ENCODE measurements at regions not wholly inside any gene's neighbourhood (a gene's known extent, or its start where the extent isn't known, plus 50 kb on each side); places are given as distances from the start of the nearest gene placed in this dataset.

- H3K27ac Mint-ChIP-seq: peak overlapping the region; percentile 83
- H3K4me1 Mint-ChIP-seq: peaks cover 17% of the 10 kb centered on the region
- ATAC-seq (replicated peaks): no peak
- H3K4me3 Mint-ChIP-seq: peak overlapping the region; percentile 81
- no peaks in the 10 kb centered on the region for H3K36me3 Mint-ChIP-seq (ENCODE audit: low read depth)
- no peaks in the 10 kb centered on the region for H3K9me3 Mint-ChIP-seq
- H3K27me3 Mint-ChIP-seq: no peaks in the 10 kb centered on the region
Observed at GRCh38 chr13:29953542-29953941, 103.1 kb upstream of the UBL3 start.

DNA sequence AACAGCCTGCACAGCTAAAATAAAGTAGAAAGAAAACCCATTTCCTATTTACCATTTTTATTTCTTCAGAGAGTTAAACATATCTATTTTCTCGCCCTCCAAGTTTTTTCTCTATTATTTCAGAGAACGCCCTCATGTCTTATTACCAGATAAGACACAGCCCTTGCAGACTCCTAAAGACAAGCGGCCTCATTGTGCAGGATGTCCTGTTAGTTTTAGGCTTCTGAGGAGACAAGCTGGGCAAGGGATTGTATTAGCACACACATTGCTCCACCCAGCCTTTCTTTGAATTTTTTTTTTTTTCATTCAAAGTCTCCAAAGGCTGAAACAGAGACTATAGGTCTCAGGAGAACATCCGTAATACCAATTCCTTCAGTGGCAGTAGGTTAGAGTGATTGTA lies 101.8 kb upstream of the UBL3 start:
- H3K36me3 Mint-ChIP-seq (ENCODE audit: low read depth): no peaks in the 10 kb centered on the region
- H3K27ac Mint-ChIP-seq: no peak overlapping the region
- no peak overlapping the region for H3K4me3 Mint-ChIP-seq
- peaks cover 17% of the 10 kb centered on the region for H3K4me1 Mint-ChIP-seq
- no peaks in the 10 kb centered on the region for H3K9me3 Mint-ChIP-seq
- no peak for ATAC-seq (replicated peaks)
- no peaks in the 10 kb centered on the region for H3K27me3 Mint-ChIP-seq

GRCh38 chr13:29948791-29949190 lies 98.4 kb upstream of the UBL3 start:
- H3K27me3 Mint-ChIP-seq: no peaks in the 10 kb centered on the region
- H3K27ac Mint-ChIP-seq: no peak overlapping the region
- H3K4me3 Mint-ChIP-seq: no peak overlapping the region
- H3K36me3 Mint-ChIP-seq (ENCODE audit: low read depth): no peaks in the 10 kb centered on the region
- ATAC-seq (replicated peaks): no peak
- peaks cover 11% of the 10 kb centered on the region for H3K4me1 Mint-ChIP-seq
- H3K9me3 Mint-ChIP-seq: no peaks in the 10 kb centered on the region

DNA sequence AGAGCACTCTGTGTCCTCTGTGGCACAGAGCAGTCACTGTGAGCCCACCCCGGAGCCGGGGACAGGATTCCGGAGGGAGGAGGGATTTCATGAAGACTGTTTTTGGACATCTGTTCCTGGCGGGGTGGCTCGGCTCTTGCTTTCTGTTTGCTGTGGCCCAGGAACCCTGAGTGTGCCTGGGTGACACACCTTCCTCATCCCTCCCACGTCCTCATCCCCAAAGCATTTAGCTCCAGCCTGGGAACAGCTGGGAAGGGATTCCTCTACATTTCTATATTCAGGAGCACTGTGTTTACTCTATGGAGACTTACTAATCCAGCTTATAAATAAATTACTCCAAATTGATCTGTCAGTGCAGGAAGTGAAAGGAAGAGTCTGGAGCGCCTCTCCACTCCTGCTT lies 97.8 kb upstream of the UBL3 start:
- Mint-ChIP-seq H3K9me3 (no peaks in the 10 kb centered on the region), H3K27me3 (no peaks in the 10 kb centered on the region), H3K4me3 (no peak overlapping the region), H3K27ac (no peak overlapping the region), H3K4me1 (peaks cover 10% of the 10 kb centered on the region), H3K36me3 (ENCODE audit: low read depth) (no peaks in the 10 kb centered on the region)
- no peak for ATAC-seq (replicated peaks)

- ATAC-seq (replicated peaks): no peak
- no peaks in the 10 kb centered on the region for H3K9me3 Mint-ChIP-seq
Observed at GRCh38 chr13:29947839-29948238, 97.4 kb upstream of the UBL3 start.

DNA sequence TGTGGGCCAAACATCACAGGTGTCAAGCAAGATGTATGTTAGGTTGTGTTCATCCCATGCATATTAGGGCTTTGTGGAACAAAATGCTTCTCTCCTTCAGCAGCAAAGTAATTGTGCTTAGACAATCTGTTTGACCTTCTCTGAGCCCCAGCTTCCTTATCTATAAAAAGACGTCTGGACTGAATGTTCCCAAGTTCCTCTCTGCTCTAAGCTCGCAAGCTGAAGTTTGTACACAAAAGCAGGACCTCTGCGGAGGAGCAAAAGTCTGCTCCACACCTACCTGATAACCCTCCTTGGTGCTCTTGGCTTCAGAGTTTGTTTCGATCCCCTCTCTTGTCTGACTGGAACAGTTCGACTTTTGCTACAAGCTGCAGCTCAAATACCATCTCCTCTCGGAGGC lies 95.7 kb upstream of the UBL3 start:
- Mint-ChIP-seq H3K9me3 (no peaks in the 10 kb centered on the region), H3K36me3 (ENCODE audit: low read depth) (no peaks in the 10 kb centered on the region), H3K27me3 (no peaks in the 10 kb centered on the region), H3K4me3 (no peak overlapping the region), H3K27ac (peak overlapping the region; percentile 44), H3K4me1 (peaks cover 10% of the 10 kb centered on the region)
- no peak for ATAC-seq (replicated peaks)

More at GRCh38 chr13:29947839-29948238, 97.4 kb upstream of the UBL3 start:
- no peaks in the 10 kb centered on the region for H3K36me3 Mint-ChIP-seq (ENCODE audit: low read depth)
- H3K4me1 Mint-ChIP-seq: peaks cover 10% of the 10 kb centered on the region
- no peaks in the 10 kb centered on the region for H3K27me3 Mint-ChIP-seq
- no peak overlapping the region for H3K27ac Mint-ChIP-seq
- H3K4me3 Mint-ChIP-seq: no peak overlapping the region

DNA sequence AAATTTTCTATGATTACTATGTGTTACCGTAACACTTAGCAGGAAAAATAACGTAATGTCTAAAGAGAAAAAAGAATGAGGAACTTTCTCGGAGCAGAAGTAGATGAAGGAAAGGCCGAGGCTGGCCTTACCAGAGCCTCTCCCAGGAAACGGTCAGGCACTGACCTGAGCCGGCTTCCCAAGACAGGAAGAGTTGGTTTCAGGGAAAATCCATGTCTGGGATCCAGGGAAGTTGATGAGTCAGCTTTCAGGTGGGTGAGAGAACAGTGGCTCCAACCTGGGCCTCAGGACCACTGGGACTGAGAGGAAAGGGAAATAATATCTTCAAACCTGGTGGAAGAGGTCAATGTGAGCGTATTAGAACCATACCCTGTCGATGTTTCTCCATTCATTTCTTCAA lies 93.3 kb upstream of the UBL3 start:
- Mint-ChIP-seq H3K4me3 (no peak overlapping the region), H3K9me3 (no peaks in the 10 kb centered on the region), H3K36me3 (ENCODE audit: low read depth) (no peaks in the 10 kb centered on the region), H3K27me3 (no peaks in the 10 kb centered on the region), H3K27ac (peak overlapping the region; percentile 64), H3K4me1 (peaks cover 10% of the 10 kb centered on the region)
- ATAC-seq (replicated peaks): no peak

GRCh38 chr13:29943273-29943672 lies 92.9 kb upstream of the UBL3 start:
- no peak for ATAC-seq (replicated peaks)
- Mint-ChIP-seq H3K36me3 (ENCODE audit: low read depth) (no peaks in the 10 kb centered on the region), H3K9me3 (no peaks in the 10 kb centered on the region), H3K27me3 (no peaks in the 10 kb centered on the region), H3K4me3 (no peak overlapping the region), H3K27ac (peak overlapping the region; percentile 64), H3K4me1 (peaks cover 12% of the 10 kb centered on the region)

DNA sequence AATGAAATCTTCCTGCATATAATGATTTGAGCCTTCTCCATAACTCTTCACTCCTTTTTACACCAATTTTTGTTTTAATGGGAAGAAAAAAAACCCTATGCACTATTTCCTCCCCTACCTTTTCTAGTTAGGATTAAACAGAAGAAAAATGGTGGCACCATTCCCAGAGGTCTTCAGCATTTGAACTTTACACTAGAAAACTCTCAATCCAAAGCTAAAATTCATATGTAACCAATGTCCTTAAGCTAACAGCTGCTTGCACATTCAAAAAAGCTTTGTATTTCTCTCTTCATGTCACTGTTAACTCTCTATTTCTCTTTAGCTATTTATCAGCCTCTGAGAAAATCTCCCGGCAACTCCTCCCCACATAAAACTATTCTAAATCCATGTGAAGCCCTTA lies 90.3 kb upstream of the UBL3 start:
- H3K4me3 Mint-ChIP-seq: no peak overlapping the region
- ATAC-seq (replicated peaks): no peak
- H3K4me1 Mint-ChIP-seq: peaks cover 33% of the 10 kb centered on the region
- H3K27ac Mint-ChIP-seq: no peak overlapping the region
- H3K36me3 Mint-ChIP-seq (ENCODE audit: low read depth): no peaks in the 10 kb centered on the region
- no peaks in the 10 kb centered on the region for H3K9me3 Mint-ChIP-seq
- no peaks in the 10 kb centered on the region for H3K27me3 Mint-ChIP-seq

- Mint-ChIP-seq H3K27ac (peak overlapping the region; percentile 25), H3K27me3 (no peaks in the 10 kb centered on the region), H3K4me1 (peaks cover 38% of the 10 kb centered on the region), H3K36me3 (ENCODE audit: low read depth) (no peaks in the 10 kb centered on the region), H3K9me3 (no peaks in the 10 kb centered on the region), H3K4me3 (no peak overlapping the region)
- no peak for ATAC-seq (replicated peaks)
Observed at GRCh38 chr13:29939158-29939557, 88.7 kb upstream of the UBL3 start.

DNA sequence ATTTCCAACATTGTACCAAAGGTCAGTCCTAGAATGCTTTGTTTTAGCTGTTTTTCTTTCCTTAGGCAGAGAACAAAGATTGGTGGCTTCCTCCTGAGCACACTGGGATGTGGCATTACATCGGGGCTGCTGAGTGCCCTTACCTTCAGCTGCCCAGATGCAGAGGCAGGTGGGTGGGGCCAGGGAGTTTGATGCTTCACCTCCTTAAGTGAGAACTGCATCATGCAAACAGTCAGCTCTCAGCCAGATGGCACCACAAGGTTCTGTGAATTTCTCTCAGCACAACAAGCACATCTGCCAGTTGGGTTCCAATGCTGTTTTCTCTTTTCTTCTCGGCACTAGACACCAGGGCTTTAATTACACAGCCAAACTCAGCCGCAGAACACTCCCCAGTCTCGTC lies 87.4 kb upstream of the UBL3 start:
- ATAC-seq (replicated peaks): no peak
- no peaks in the 10 kb centered on the region for H3K9me3 Mint-ChIP-seq
- peak overlapping the region; percentile 89 for H3K27ac Mint-ChIP-seq
- H3K36me3 Mint-ChIP-seq (ENCODE audit: low read depth): no peaks in the 10 kb centered on the region
- peak overlapping the region; percentile 89 for H3K4me3 Mint-ChIP-seq
- H3K4me1 Mint-ChIP-seq: peaks cover 38% of the 10 kb centered on the region
- no peaks in the 10 kb centered on the region for H3K27me3 Mint-ChIP-seq

DNA sequence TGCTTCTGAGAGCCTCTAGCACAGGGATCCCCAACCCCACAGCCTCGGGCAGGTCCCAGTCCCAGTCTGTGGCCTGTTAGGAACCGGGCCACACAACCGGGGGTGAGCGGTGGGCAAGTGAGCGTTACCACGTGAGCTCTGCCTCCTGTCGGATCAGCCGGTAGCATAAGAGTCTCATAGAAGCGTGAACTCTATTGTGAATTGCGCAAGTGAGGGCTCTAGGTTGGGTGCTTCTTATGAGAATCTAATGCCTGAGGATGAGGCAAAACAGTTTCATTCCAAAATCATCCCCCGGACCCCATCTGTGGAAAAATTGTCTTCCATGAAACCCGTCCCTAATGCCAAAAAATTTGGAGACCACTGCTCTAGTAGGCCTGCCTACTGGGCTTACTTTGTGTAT lies 87.0 kb upstream of the UBL3 start:
- H3K27me3 Mint-ChIP-seq: no peaks in the 10 kb centered on the region
- H3K9me3 Mint-ChIP-seq: no peaks in the 10 kb centered on the region
- H3K4me1 Mint-ChIP-seq: peaks cover 38% of the 10 kb centered on the region
- peak overlapping the region; percentile 89 for H3K27ac Mint-ChIP-seq
- H3K36me3 Mint-ChIP-seq (ENCODE audit: low read depth): no peaks in the 10 kb centered on the region
- no peak for ATAC-seq (replicated peaks)
- H3K4me3 Mint-ChIP-seq: peak overlapping the region; percentile 89

GRCh38 chr13:29936956-29937355 lies 86.5 kb upstream of the UBL3 start:
- Mint-ChIP-seq H3K9me3 (no peaks in the 10 kb centered on the region), H3K4me3 (peak overlapping the region; percentile 89), H3K4me1 (peaks cover 38% of the 10 kb centered on the region), H3K36me3 (ENCODE audit: low read depth) (no peaks in the 10 kb centered on the region), H3K27ac (peak overlapping the region; percentile 89), H3K27me3 (no peaks in the 10 kb centered on the region)
- no peak for ATAC-seq (replicated peaks)

DNA sequence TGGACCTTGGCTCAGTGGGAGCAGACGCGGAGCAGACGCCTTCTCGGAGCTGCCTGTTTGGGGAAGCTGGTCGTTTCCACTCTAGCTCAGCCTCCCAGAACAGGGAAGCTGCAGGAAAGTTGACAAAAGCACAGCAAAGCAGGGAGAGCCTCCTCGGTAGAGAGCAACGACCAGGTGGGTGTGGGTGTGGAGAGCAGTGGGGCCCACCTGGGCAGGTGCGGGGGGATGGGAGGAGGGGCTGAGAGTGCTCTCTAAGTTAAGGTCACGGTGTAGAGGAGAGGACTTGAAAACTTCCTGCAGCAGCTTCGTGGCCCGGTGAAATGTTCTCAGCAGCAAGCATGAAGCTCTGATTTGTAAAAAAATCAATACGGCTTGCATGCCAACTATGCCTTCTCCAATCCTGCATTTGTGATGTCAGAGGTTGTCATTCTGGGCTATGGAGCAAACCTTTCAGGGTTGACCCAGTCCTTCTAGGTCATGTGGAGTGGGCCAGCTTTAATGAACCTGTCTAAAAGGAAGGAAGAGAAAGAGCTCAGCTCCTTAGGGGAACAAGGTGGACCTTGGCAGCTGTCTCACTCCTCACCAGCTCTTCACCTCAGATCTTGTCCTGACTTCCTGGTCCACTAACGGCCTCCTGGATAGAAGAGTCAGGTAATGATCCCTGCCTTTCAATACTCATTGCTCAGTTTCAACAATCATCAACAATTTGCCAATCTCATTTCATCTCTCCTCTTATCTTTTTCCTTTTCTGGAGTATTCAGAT lies 85.8 kb upstream of the UBL3 start:
- Mint-ChIP-seq H3K9me3 (no peaks in the 10 kb centered on the region), H3K27me3 (no peaks in the 10 kb centered on the region), H3K27ac (peak overlapping the region; percentile 89), H3K36me3 (ENCODE audit: low read depth) (no peaks in the 10 kb centered on the region), H3K4me1 (peaks cover 38% of the 10 kb centered on the region), H3K4me3 (peak overlapping the region; percentile 89)
- ATAC-seq (replicated peaks): no peak

- peak overlapping the region; percentile 89 for H3K4me3 Mint-ChIP-seq
- no peaks in the 10 kb centered on the region for H3K9me3 Mint-ChIP-seq
- H3K36me3 Mint-ChIP-seq (ENCODE audit: low read depth): no peaks in the 10 kb centered on the region
- peak overlapping the region; percentile 89 for H3K27ac Mint-ChIP-seq
- peaks cover 38% of the 10 kb centered on the region for H3K4me1 Mint-ChIP-seq
- ATAC-seq (replicated peaks): peak; percentile 93
- no peaks in the 10 kb centered on the region for H3K27me3 Mint-ChIP-seq
Observed at GRCh38 chr13:29935309-29935981, 85.0 kb upstream of the UBL3 start.

Measured in activated T-helper 17 cell treated with anti-CD3 and anti-CD28 coated beads, Interleukin-2, amount 50 U/mL, for 72 hours (primary cell).